ENCODE measurements at regions not wholly inside any gene's neighbourhood (a gene's known extent, or its start where the extent isn't known, plus 50 kb on each side); places are given as distances from the start of the nearest gene placed in this dataset.
"Not testable (repeated sequence)": the region's sequence is repeated elsewhere in the genome, so short reads cannot be mapped to it uniquely, and the experiment has no call there.

GRCh38 chr5:61215996-61216395 lies 53.7 kb upstream of the SMIM15 start:
- DNase-seq = no peak

- DNase-seq = no peak
Observed at GRCh38 chr5:61216741-61217140, 54.5 kb upstream of the SMIM15 start.

- no peak for DNase-seq
Observed at GRCh38 chr5:61217214-61217613, 54.9 kb upstream of the SMIM15 start.

GRCh38 chr5:61228229-61228628 lies 66.0 kb upstream of the SMIM15 start:
- DNase-seq = no peak

GRCh38 chr5:61228691-61229280 lies 66.5 kb upstream of the SMIM15 start:
- DNase-seq = peak in 7 of 58 donors; percentile 1 to 29 (median 9)

DNA sequence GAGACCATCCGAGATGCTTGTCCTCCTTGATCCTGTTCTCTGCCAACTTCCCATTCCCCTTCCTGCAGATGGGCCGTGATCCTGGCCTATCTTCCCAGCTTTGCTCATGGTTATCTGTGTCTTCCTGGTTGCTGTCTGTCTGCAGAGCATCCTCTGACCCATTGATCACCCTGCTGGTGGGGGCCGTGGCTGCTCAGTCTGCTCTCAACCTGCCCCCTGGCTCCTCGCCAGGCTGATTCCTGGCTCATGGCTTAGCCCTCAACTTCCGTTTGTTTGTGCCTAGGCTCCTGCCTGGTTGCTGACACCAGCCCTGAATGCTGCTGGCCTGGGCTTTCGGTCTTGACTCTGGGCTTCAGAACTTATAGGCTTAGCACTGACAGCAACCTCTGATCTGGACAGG lies 67.1 kb upstream of the SMIM15 start:
- DNase-seq = peak in 1 of 58 donors; percentile 3

- DNase-seq = no peak
Observed at GRCh38 chr5:61230492-61230891, 68.2 kb upstream of the SMIM15 start.

- DNase-seq = no peak
Observed at GRCh38 chr5:61231813-61232212, 69.5 kb upstream of the SMIM15 start.

GRCh38 chr5:61232490-61233050 lies 70.3 kb upstream of the SMIM15 start:
- no peak for DNase-seq

DNA sequence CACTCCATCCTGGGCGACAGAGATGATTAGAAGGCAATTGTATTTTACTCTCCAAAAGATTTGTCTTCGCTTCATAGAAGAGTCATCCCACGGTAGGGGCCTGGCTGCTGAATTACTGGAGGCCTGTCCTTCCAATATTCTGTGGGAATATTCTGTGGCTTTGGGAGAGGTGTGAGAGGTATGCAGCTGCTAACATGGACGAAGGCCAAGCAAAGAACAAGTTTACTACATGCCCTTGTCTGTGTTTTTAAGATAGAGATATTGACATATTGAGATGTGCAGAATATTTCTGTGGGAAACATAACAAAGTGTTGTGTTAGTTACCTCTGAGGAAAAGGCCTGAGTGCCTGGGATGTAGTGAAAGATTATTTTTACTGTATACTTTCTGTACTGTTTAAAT lies 71.8 kb upstream of the SMIM15 start:
- no peak for DNase-seq

- not testable (repeated sequence) for DNase-seq
Observed at GRCh38 chr5:61236715-61237114, 74.4 kb upstream of the SMIM15 start.

DNA sequence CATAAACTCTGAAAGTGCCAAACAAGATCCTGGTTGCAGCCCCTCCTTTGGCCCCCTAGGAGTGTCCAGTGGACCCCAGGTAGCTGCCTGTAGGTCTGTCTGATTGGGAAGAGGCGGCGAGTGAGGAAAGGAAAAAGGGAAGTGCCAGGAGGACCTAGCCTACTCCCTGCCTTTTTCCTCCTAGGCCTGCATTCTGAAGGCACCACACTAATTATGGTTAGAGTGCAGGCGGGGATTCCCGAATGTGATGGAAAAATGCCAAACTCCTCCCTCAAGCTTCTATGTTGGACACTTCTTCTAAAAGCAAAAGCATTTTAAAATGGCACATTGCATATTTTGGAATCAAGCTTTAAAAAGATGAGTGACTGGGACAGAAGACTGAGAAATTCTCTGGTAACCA lies 83.2 kb upstream of the SMIM15 start:
- DNase-seq = peak in 4 of 58 donors; percentile 11 to 46 (median 30)

GRCh38 chr5:61245936-61246335 lies 83.7 kb upstream of the SMIM15 start:
- DNase-seq = peak in 17 of 58 donors; percentile 7 to 67 (median 32)

- DNase-seq = no peak
Observed at GRCh38 chr5:61246768-61247307, 84.6 kb upstream of the SMIM15 start.

DNA sequence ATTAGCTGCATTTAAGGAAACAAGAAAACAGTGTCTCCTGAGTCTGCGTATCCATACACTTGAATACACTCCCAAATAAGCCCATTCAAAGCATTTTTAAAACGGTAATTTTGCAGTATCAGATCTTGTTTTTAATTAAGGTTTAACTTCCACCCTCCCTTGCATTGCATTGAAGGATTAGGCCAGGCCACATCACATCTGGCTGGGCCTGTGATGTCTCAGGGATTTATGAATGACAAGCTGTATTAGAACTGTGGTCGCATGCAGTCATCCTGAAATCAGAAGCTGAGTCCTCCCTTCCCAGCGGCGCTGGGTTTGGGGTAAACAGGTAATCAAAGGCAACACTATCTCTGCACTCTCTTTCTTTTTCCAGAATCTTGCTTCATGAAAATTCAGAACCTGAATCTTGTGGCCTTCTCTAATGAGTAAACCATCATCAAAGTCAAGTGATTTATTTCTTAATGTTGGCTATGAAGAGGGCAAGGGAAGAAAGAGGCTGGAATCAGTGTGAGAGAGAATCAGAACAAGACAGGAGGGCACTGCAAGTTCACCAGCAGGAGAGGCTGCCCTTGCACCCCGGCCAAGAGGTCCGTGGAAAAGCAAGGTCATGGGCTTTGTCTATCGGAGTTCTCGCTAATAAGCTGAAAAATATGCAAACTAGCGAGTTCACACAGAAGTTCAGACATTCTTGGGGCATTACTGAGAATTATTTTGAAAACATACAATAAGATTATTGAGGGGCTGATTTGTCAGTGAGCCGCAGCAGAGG lies 80.0 kb upstream of the ZSWIM6 start:
- DNase-seq = no peak

- DNase-seq = no peak
Observed at GRCh38 chr5:61252643-61252925, 79.5 kb upstream of the ZSWIM6 start.

DNA sequence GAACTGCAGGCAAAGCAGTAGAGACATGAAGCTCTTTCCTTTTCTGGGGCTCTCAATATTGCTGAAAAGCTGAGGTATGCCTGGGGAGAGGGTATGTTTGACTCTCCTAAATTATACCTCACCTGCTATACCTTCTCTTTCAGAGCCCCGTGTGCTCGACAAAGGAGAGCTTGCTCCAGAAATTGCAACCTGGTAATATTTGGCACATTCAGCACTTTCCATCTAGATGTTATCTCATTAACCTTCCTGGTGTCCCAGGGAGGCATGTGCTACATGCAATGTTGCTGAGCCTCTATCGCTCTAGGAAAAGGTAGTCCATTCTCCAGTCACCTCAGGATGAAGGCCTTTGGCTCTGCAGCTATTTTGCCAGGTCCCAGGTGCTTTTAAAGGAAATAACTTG lies 78.5 kb upstream of the ZSWIM6 start:
- no peak for DNase-seq

- no peak for DNase-seq
Observed at GRCh38 chr5:61254969-61255555, 77.0 kb upstream of the ZSWIM6 start.

- DNase-seq = peak in 6 of 58 donors; percentile 4 to 47 (median 12)
Observed at GRCh38 chr5:61256474-61256873, 75.6 kb upstream of the ZSWIM6 start.

- DNase-seq = no peak
Observed at GRCh38 chr5:61257421-61257820, 74.6 kb upstream of the ZSWIM6 start.

- no peak for DNase-seq
Observed at GRCh38 chr5:61261136-61261535, 70.9 kb upstream of the ZSWIM6 start.

DNA sequence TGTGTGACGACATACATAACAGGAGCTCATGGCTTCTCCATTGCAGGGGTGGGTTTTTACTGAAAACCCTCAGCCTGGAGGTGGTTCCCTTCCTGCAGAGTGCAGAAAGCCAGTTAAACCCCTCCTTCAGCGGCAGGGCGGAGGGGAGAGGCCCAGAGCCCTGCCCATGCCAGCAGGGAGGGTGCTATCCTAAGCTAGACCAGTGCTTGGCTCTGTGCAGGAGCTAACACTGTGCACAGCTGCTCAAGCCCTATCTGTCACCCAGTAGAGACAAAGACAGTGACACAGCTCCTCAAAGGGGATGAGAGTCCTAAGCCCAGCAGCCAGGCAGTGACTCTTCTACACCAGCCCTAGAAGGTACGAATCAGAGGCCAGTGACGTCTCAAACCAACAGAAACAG lies 70.0 kb upstream of the ZSWIM6 start:
- no peak for DNase-seq

Data from anterior cingulate cortex (tissue), 58 donors.